Esophagus muscularis mucosa (tissue), 4 donors: ENCODE measurements at regions not wholly inside any gene's neighbourhood (a gene's known extent, or its start where the extent isn't known, plus 50 kb on each side); places are given as distances from the start of the nearest gene placed in this dataset.
"Not testable (repeated sequence)": the region's sequence is repeated elsewhere in the genome, so short reads cannot be mapped to it uniquely, and the experiment has no call there.

Experiments
- DNase-seq: peaks from one replicate; pipeline ENCODE4 v3.0.0-alpha.2; 2017; ENCODE audit errors: extremely low spot score
- H3K27ac ChIP-seq, 4 donors: fragments of 200-600 bp; sonication (generic); replicated peaks in 1 of 4; 1 replicate in 3 of 4; 2 replicates in 1 of 4; pipeline ENCODE4 v1.5.1; 2016 to 2019; ENCODE audit warnings: mild to moderate bottlenecking in 1 of 4
- H3K27me3 ChIP-seq, 4 donors: fragments of 200-600 bp; sonication (generic); one replicate each; pipeline versions ENCODE4 v1.5.1 to v1.6.0; 2016 to 2019
- H3K36me3 ChIP-seq, 4 donors: fragments of 200-600 bp; sonication (generic); one replicate each; pipeline ENCODE4 v1.5.1; 2016 to 2019
- H3K4me1 ChIP-seq, 4 donors: fragments of 200-600 bp; sonication (generic); one replicate each; pipeline ENCODE4 v1.5.1; 2016 to 2019
- H3K4me3 ChIP-seq, 4 donors: fragments of 200-600 bp; sonication (generic); 1 replicate in 2 of 4; 2 replicates in 2 of 4; pipeline ENCODE4 v1.5.1; 2016 to 2019; ENCODE audit warnings: mild to moderate bottlenecking in 4 of 4, moderate library complexity in 1 of 4
- H3K9me3 ChIP-seq, 4 donors: fragments of 200-600 bp; sonication (generic); 1 replicate in 3 of 4; 2 replicates in 1 of 4; pipeline ENCODE4 v1.5.1; 2016 to 2019
- CTCF ChIP-seq, 3 experiments: fragments of 200-600 bp in 2 of 3; fragments of 450-650 bp in 1 of 3; sonication (generic) in 2 of 3; IDR thresholded peaks; one replicate each; pipeline ENCODE4 v1.5.1; 2017 to 2019; ENCODE audit warnings: antibody characterized with exemption in 3 of 3, mild to moderate bottlenecking in 2 of 3, moderate library complexity in 1 of 3
- EP300 ChIP-seq: sonication (generic); formaldehyde crosslinking; IDR thresholded peaks from one replicate; pipeline ENCODE4 v1.6.1; 2017; ENCODE audit warnings: antibody characterized with exemption
- POLR2A ChIP-seq: fragments of 450-650 bp; IDR thresholded peaks from one replicate; pipeline ENCODE4 v1.6.1; 2017; ENCODE audit warnings: antibody characterized with exemption, moderate library complexity, mild to moderate bottlenecking, low read depth
- POLR2AphosphoS5 ChIP-seq, 2 donors: sonication (generic); formaldehyde crosslinking; IDR thresholded peaks; one replicate each; pipeline ENCODE4 v1.6.1; 2017; ENCODE audit warnings: antibody characterized with exemption in 2 of 2
- WGBS: methylation state at CpG from one replicate; pipeline ENCODE4 v1.1.5; 2018; 5-methylcytosine and 5-hydroxymethylcytosine counted together
- intact Hi-C: fragments of 100-400 bp; cut with DNase I; formaldehyde crosslinking; loops from one replicate; pipeline ENCODE4 v1.15.1; 2023

DNA sequence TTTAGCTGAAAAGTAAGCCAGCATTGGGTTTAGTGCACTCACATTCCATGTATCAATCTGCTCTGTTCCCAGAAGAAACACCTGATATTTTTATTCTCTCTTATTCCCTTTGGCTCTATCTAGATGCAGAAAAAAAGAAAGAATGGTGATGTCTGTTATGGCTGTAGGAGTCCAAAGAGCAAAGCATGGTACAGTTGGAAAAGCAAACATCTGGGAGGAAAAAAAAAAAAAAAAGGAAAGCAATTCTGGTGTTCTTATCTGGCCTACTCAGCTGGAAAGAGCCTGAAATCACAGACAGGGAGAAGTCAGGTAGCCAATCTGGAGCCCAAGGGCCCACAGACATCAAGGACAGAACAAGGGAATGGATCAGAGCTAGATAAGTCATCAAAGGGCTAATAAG is 293.9 kb downstream of the DUSP6 start:
- no peak for DNase-seq
- intact Hi-C loops = loop anchor here (10.0 kb wide), 1 partner anchor 466 kb away; the partner anchor contains the start of genes GALNT4 and POC1B
- H3K36me3 ChIP-seq = no peaks in the 10 kb centered on the region

GRCh38 chr12:89053817-89054216 is 298.5 kb downstream of the DUSP6 start:
- peak; percentile 14 for DNase-seq
- WGBS = 98% methylated on average over 4 of the region's 4 CpGs
- intact Hi-C loops = loop anchor here (5.0 to 10.0 kb wide), 2 partner anchors 298 to 471 kb away; partner anchors contain the start of genes DUSP6, GALNT4 and POC1B
- H3K4me1 ChIP-seq, H3K9me3 ChIP-seq, H3K36me3 ChIP-seq, H3K27ac ChIP-seq, H3K27me3 ChIP-seq, H3K4me3 ChIP-seq: not testable (repeated sequence)

More for the DNA sequence above, 293.9 kb downstream of the DUSP6 start:
- Histone ChIP-seq H3K27me3 (no peaks in the 10 kb centered on the region), H3K27ac (no peak overlapping the region), H3K4me1 (peaks cover 0 to 3% (median 0%) of the 10 kb centered on the region in 4 donors), H3K4me3 (no peak overlapping the region), H3K9me3 (no peaks in the 10 kb centered on the region)
- TF ChIP-seq CTCF (IDR thresholded peaks at IDR 0.05) (no peak), POLR2AphosphoS5 (IDR thresholded peaks at IDR 0.05) (no peak), POLR2A (no peak), EP300 (no peak)

DNA sequence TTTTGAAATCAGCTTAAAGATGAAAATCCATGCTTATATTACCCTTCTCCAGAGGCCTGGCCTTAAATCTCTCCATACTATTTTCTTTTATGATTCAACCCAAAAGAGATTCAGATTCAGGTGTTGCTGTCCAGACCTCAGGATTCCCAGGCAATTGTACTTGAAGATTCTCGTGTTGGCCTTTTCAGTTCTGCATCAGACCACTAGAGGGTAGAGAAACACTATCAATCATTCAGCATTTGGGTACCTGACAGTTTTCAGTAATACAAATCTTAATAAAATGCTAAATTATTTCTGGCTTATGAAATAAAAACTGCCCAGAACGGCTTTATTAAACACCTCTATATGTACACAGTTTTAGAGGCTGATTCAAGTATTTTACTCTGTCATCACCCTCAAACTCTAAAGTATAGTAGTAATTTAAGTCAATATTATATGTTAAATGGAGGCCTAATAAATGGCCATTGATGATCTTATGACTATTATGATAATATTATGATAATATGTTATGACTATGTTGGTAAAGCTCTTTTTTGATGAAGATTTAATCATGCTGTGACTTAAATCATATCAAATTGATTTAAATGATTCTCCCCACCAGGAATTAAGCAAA is 301.1 kb downstream of the DUSP6 start:
- peak; percentile 42 for DNase-seq
- TF ChIP-seq EP300 (no peak), CTCF (IDR thresholded peaks at IDR 0.05) (peak; percentile 92 to 95 (median 95))
- 0% methylated on average over 2 of the region's 2 CpGs for WGBS
- Histone ChIP-seq H3K36me3 (no peaks in the 10 kb centered on the region), H3K4me1 (no peaks in the 10 kb centered on the region), H3K9me3 (no peaks in the 10 kb centered on the region), H3K4me3 (no peak overlapping the region), H3K27ac (no peak overlapping the region), H3K27me3 (no peaks in the 10 kb centered on the region)
- intact Hi-C loops = loop anchor here (2.0 to 10.0 kb wide), 3 partner anchors 301 to 474 kb away; partner anchors contain the start of genes DUSP6, GALNT4 and POC1B

DNA sequence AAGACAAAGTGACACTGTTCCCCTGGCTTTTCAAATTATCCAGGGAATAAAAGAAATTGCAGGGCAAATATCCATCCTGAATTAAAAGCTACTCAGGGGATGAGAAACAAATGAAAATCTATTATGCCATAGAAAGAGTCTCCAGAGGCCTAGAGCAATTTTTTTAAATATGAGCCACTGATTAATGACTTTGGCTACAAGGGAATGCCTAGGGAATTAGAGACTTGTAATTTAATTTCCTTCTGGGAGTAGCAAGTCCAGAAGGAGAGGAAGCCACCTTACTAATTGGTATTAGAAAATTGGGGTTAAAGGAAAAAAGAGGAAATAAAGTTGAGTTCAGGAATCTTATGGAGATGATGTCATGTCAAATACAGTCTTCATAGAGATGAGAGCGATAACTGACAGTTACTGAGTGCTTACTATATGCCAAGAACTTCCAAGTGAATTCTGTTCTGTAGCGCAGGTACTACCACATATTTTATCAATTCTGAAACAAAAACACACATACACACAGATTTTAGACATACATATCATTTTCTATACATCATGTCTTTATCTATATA is 304.4 kb downstream of the DUSP6 start:
- Histone ChIP-seq H3K27ac (no peak overlapping the region), H3K4me3 (no peak overlapping the region), H3K27me3 (no peaks in the 10 kb centered on the region), H3K4me1 (no peaks in the 10 kb centered on the region), H3K36me3 (no peaks in the 10 kb centered on the region), H3K9me3 (no peaks in the 10 kb centered on the region)
- DNase-seq = no peak
- intact Hi-C loops = no loop called here
- WGBS = 93% methylated on average over 2 of the region's 2 CpGs
- TF ChIP-seq EP300 = no peak
- no peak for TF ChIP-seq CTCF (IDR thresholded peaks at IDR 0.05)
- no peak for TF ChIP-seq POLR2A
- no peak for TF ChIP-seq POLR2AphosphoS5 (IDR thresholded peaks at IDR 0.05)

- Histone ChIP-seq H3K27ac (no peak overlapping the region), H3K9me3 (no peaks in the 10 kb centered on the region), H3K4me3 (no peak overlapping the region), H3K4me1 (no peaks in the 10 kb centered on the region), H3K36me3 (no peaks in the 10 kb centered on the region), H3K27me3 (no peaks in the 10 kb centered on the region)
- intact Hi-C loops = no loop called here
- TF ChIP-seq POLR2AphosphoS5 (IDR thresholded peaks at IDR 0.05) (no peak), POLR2A (no peak), EP300 (no peak), CTCF (IDR thresholded peaks at IDR 0.05) (no peak)
- WGBS = 93% methylated on average over 2 of the region's 2 CpGs
- no peak for DNase-seq
Observed at GRCh38 chr12:89041078-89041477, 311.2 kb downstream of the DUSP6 start.
